ENCODE measurements at regions not wholly inside any gene's neighbourhood (a gene's known extent, or its start where the extent isn't known, plus 50 kb on each side); places are given as distances from the start of the nearest gene placed in this dataset.

DNA sequence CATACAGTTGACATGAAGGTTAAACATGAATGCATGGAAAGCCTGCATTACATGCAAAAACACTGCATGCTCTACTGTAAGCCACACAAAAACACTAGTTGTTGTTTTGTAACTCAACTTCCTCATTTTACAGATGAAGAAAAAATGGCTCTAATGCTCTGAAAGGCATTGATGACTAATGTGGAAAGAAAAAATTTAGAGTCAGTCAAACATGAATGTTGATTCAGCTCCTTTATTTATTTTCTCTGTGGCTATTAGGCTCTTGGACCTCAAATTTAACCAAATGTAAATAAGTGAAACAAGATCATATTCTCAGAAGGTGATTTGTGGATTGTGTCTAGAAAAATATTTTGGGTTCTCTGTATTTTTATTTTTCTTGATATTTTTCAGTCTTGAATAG, 336.7 kb upstream of the ZNF717 start:
- TF ChIP-seq, protein P1, sequence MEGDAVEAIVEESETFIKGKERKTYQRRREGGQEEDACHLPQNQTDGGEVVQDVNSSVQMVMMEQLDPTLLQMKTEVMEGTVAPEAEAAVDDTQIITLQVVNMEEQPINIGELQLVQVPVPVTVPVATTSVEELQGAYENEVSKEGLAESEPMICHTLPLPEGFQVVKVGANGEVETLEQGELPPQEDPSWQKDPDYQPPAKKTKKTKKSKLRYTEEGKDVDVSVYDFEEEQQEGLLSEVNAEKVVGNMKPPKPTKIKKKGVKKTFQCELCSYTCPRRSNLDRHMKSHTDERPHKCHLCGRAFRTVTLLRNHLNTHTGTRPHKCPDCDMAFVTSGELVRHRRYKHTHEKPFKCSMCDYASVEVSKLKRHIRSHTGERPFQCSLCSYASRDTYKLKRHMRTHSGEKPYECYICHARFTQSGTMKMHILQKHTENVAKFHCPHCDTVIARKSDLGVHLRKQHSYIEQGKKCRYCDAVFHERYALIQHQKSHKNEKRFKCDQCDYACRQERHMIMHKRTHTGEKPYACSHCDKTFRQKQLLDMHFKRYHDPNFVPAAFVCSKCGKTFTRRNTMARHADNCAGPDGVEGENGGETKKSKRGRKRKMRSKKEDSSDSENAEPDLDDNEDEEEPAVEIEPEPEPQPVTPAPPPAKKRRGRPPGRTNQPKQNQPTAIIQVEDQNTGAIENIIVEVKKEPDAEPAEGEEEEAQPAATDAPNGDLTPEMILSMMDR (IDR thresholded peaks at IDR 0.05), result no peak
- no peak for TF ChIP-seq ELF1 (IDR thresholded peaks at IDR 0.05)
- no peak for TF ChIP-seq RCOR1 (IDR thresholded peaks at IDR 0.05; ENCODE audit: low read length)
